MM.1S (cell line): ENCODE measurements at regions not wholly inside any gene's neighbourhood (a gene's known extent, or its start where the extent isn't known, plus 50 kb on each side); places are given as distances from the start of the nearest gene placed in this dataset.

Source experiments
- EZH2 ChIP-seq: fragments of 300-600 bp; sonication (generic); optimal IDR thresholded peaks from 2 replicates; pipeline ENCODE3; 2017; ENCODE audit warnings: low read depth, mild to moderate bottlenecking, antibody characterized with exemption, low read length, mixed read lengths
- TF ChIP-seq, protein P1 (sequence below): fragments of 300-600 bp; sonication (generic); IDR thresholded peaks from 2 replicates; pipeline ENCODE4 v1.5.1; 2016; ENCODE audit warnings: antibody characterized with exemption, low read length, mixed read lengths

DNA sequence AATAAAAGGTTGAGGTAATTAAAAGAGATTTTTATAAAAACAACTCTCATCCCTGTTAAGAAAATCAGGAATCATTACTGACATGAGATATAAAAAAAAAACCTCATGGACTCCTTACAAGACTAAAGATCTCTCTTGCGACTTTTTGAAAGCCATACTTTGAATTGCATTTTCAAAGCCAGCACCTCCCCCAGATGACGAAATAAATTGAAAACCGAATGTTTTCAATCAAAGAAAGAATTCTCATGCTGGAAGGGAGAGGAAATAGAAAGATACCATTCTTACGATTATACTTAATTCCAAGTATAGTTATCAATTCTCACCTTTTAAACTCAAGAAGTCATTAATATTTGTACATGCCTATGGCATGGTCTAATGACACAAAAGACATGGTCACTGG lies 452.3 kb downstream of the GJA1 start:
- TF ChIP-seq, protein P1, sequence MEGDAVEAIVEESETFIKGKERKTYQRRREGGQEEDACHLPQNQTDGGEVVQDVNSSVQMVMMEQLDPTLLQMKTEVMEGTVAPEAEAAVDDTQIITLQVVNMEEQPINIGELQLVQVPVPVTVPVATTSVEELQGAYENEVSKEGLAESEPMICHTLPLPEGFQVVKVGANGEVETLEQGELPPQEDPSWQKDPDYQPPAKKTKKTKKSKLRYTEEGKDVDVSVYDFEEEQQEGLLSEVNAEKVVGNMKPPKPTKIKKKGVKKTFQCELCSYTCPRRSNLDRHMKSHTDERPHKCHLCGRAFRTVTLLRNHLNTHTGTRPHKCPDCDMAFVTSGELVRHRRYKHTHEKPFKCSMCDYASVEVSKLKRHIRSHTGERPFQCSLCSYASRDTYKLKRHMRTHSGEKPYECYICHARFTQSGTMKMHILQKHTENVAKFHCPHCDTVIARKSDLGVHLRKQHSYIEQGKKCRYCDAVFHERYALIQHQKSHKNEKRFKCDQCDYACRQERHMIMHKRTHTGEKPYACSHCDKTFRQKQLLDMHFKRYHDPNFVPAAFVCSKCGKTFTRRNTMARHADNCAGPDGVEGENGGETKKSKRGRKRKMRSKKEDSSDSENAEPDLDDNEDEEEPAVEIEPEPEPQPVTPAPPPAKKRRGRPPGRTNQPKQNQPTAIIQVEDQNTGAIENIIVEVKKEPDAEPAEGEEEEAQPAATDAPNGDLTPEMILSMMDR = no peak
- no peak for TF ChIP-seq EZH2
